ENCODE measurements at regions not wholly inside any gene's neighbourhood (a gene's known extent, or its start where the extent isn't known, plus 50 kb on each side); places are given as distances from the start of the nearest gene placed in this dataset.

- TF ChIP-seq CTCF (IDR thresholded peaks at IDR 0.05; ENCODE audit: insufficient read depth, low read length, poor library complexity, severe bottlenecking) (no peak), EZH2phosphoT487 (conservative IDR thresholded peaks at IDR 0.05; ENCODE audit: low read length) (no peak)
These were observed 67.8 kb upstream of the PLSCR5 start for GRCh38 chr3:146672941-146673340.
